Panc1 (cell line): ENCODE measurements at regions not wholly inside any gene's neighbourhood (a gene's known extent, or its start where the extent isn't known, plus 50 kb on each side); places are given as distances from the start of the nearest gene placed in this dataset.

Experiments used
- ATAC-seq: fragments of 200-7000 bp; cut with Tn5 transposase; 2 replicates; pipeline ENCODE4 v1.9.1; 2020; ENCODE audit warnings: mild to moderate bottlenecking, moderate library complexity
- BruUV-seq: library from RNA; stranded (reverse); fragments of 400-500 nt; replicated peaks from 2 replicates; lab custom pipeline; 2021; lab: Mats Ljungman, UMichigan
- CTCF ChIA-PET: fragments of 300-600 bp; sonication (Branson Sonifier 250); formaldehyde crosslinking; loops from one replicate; lab custom pipeline; 2022; ENCODE audit warnings: antibody characterized with exemption; lab: Charles Lee
- POLR2A ChIA-PET: fragments of 300-600 bp; sonication (Branson Sonifier 250); formaldehyde crosslinking; loops from one replicate; lab custom pipeline; 2022; ENCODE audit warnings: antibody characterized with exemption; lab: Charles Lee
- DNase-seq: peaks from one replicate; pipeline ENCODE4 v3.0.0-alpha.2; 2010; ENCODE audit warnings: low read depth, low spot score
- H3K27ac ChIP-seq: 2 replicates; pipeline ENCODE4 v1.5.1; 2011; ENCODE audit warnings: mild to moderate bottlenecking, low read length, inconsistent platforms
- H3K27me3 ChIP-seq: fragments of 200-500 bp; sonication (Bioruptor generic); 2 replicates; pipeline ENCODE4 v1.6.0; 2014; ENCODE audit warnings: low read length, inconsistent platforms; ENCODE audit not compliant: control insufficient read depth, insufficient read depth
- H3K36me3 ChIP-seq: fragments of 200-500 bp; sonication (Bioruptor generic); 2 replicates; pipeline ENCODE4 v1.5.1; 2014; ENCODE audit warnings: inconsistent platforms, mild to moderate bottlenecking, low read length, moderate library complexity; ENCODE audit not compliant: control insufficient read depth, insufficient read depth
- H3K4me1 ChIP-seq: 2 replicates; pipeline ENCODE4 v1.5.1; 2011; ENCODE audit warnings: inconsistent platforms, mild to moderate bottlenecking, low read length, moderate library complexity; ENCODE audit not compliant: control insufficient read depth, insufficient read depth
- H3K4me3 ChIP-seq, 2 experiments: 2 replicates each; pipeline ENCODE4 v1.5.1; 2011 to 2012; ENCODE audit warnings: low read depth in 2 of 2, low read length in 2 of 2, mild to moderate bottlenecking in 2 of 2, inconsistent platforms in 1 of 2, moderate library complexity in 1 of 2
- H3K9me3 ChIP-seq: fragments of 200-500 bp; sonication (Bioruptor generic); 2 replicates; pipeline ENCODE4 v1.5.1; 2014; ENCODE audit warnings: low read depth, mild to moderate bottlenecking, inconsistent platforms, low read length, moderate library complexity; ENCODE audit not compliant: control insufficient read depth, insufficient read depth
- CTCF ChIP-seq: fragments of 450-650 bp; IDR thresholded peaks from 2 replicates; pipeline ENCODE4 v1.5.1; 2017; ENCODE audit warnings: mild to moderate bottlenecking
- POLR2AphosphoS5 ChIP-seq: IDR thresholded peaks from 2 replicates; pipeline ENCODE4 v1.6.1; 2012; ENCODE audit warnings: mild to moderate bottlenecking, low read depth, low read length, moderate library complexity
- REST ChIP-seq, 2 experiments: IDR thresholded peaks; 2 replicates each; pipeline ENCODE4 v1.6.1; 2011 to 2012; ENCODE audit warnings: low read depth in 2 of 2, control low read depth in 1 of 2, low read length in 1 of 2, mild to moderate bottlenecking in 1 of 2, moderate library complexity in 1 of 2; ENCODE audit not compliant: insufficient read depth in 1 of 2
- SIN3A ChIP-seq: IDR thresholded peaks from 2 replicates; pipeline ENCODE4 v1.6.1; 2012; ENCODE audit warnings: low read depth, mild to moderate bottlenecking, low read length, moderate library complexity, borderline replicate concordance; ENCODE audit not compliant: insufficient read depth
- TCF7L2 ChIP-seq: IDR thresholded peaks from 2 replicates; pipeline ENCODE4 v1.6.1; 2011; ENCODE audit warnings: mild to moderate bottlenecking, low read depth, low read length, inconsistent platforms
- in situ Hi-C: cut with HindIII; loops from 2 replicates; pipeline ENCODE4 v1.10.0; 2016; ENCODE audit warnings: low sequenced_read_pairs, low pct_unique_long_range_greater_than_20kb
- intact Hi-C: fragments of 100-400 bp; cut with micrococcal nuclease; formaldehyde crosslinking; loops from one replicate; pipeline ENCODE4 v1.10.0; 2022; ENCODE audit not compliant: unreplicated experiment

GRCh38 chr5:164301708-164302107, 796.3 kb downstream of the MAT2B start:
- no peak overlapping the region for H3K27ac ChIP-seq
- no peaks in the 10 kb centered on the region for H3K4me1 ChIP-seq
- intact Hi-C loops (no loop called here), in situ Hi-C loops (no loop called here)
- ATAC-seq (no peak), DNase-seq (no peak)
- H3K36me3 ChIP-seq, result no peaks in the 10 kb centered on the region
- no peak overlapping the region for H3K4me3 ChIP-seq
- ChIA-PET POLR2A (no interaction called here), CTCF (no interaction called here)
- no TSS peak for BruUV-seq
- TF ChIP-seq REST (IDR thresholded peaks at IDR 0.05; ENCODE audit: insufficient read depth in 1 of 2, low read depth in 2 of 2, low read length in 1 of 2) (no peak), POLR2AphosphoS5 (no peak), CTCF (no peak), SIN3A (no peak), TCF7L2 (no peak)
- H3K9me3 ChIP-seq, result no peaks in the 10 kb centered on the region
- no peaks in the 10 kb centered on the region for H3K27me3 ChIP-seq

- no TSS peak for BruUV-seq
- H3K4me3 ChIP-seq, result no peak overlapping the region
- TF ChIP-seq TCF7L2 (no peak), CTCF (no peak), POLR2AphosphoS5 (no peak), REST (IDR thresholded peaks at IDR 0.05; ENCODE audit: insufficient read depth in 1 of 2, low read depth in 2 of 2, low read length in 1 of 2) (no peak), SIN3A (no peak)
- H3K4me1 ChIP-seq, result no peaks in the 10 kb centered on the region
- no peaks in the 10 kb centered on the region for H3K9me3 ChIP-seq
- no peaks in the 10 kb centered on the region for H3K27me3 ChIP-seq
- no peak overlapping the region for H3K27ac ChIP-seq
- ChIA-PET CTCF (no interaction called here), POLR2A (no interaction called here)
- DNase-seq (no peak), ATAC-seq (no peak)
- intact Hi-C loops (no loop called here), in situ Hi-C loops (no loop called here)
- H3K36me3 ChIP-seq, result no peaks in the 10 kb centered on the region
Observed at GRCh38 chr5:164302533-164303235, 797.3 kb downstream of the MAT2B start.
